ENCODE measurements at regions not wholly inside any gene's neighbourhood (a gene's known extent, or its start where the extent isn't known, plus 50 kb on each side); places are given as distances from the start of the nearest gene placed in this dataset.
"Not testable (repeated sequence)": the region's sequence is repeated elsewhere in the genome, so short reads cannot be mapped to it uniquely, and the experiment has no call there.

DNA sequence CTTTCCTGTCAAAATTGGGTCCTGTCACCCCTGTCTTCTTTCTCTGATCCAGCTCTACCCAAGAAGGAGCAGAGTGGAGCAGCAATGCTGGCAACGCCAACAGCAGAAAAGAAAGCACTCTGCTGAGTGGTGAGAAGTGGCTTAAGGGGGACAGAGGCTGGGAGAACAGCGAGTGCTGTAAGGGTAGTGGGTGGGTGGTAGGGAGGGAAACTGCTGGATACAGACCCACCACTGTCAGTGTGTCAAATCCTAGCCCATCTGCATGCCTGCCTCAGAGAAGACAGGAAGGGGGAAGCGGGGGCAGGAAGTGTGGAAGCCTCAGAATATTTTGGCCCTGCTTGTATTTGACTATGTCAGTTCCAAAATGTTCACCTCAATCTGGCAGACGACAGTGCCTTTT, 170.4 kb upstream of the MAST4 start:
- no peak for DNase-seq

DNA sequence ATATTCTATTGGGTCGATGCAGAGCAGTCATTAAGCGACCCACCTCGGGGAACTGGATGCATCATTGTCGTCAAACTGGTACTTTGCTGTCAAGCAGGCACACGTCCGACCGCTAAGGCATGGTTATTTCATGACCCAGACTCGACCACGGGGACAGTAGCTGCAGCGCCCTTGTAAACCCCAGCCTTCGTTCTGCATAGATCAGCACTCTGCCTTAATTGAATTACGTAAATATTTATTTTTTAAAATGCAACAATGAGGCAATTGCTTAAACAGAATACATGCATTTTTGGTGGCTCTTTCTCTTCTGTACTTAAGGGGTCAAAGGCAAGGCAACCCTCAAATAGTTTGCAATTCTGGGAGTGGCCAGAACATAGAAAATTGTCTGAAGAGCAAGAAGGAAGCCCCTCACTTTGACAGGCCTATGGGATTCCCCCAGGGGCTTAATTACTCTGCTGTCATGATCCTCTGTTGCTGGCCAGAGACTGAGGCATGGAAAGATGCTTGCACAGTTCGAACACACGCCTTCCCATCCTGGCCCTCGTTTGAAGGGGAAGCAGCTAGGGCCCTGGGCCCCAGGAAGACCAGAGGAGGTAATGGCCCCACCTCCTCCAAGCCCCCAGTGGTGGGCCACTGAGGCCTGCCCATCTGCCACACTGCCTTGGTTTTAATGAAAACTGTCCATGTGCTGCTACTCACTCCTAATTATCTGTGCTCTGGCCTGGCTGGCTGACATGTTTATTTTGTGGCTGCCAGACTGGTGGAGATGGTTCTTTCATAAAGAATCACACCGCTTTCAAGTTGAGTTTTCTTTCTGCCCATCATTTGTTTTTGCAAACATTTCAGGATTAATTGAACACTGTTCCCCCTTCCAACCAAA, 169.7 kb upstream of the MAST4 start:
- DNase-seq, result no peak

DNA sequence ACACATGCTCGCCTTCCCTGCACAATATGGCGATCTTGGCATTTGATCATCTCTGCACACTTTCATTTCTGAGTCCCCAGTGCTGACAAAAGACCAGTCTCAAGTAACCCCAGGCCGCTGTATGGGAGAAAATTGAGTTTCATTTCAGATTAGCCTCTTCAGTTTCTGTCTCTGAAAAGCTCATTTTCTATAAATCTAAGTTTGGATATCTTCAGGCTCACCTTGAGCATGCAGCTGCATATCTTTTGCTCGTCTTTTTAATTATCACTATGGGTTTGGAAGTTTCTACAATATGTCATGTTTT, 169.1 kb upstream of the MAST4 start:
- DNase-seq, result no peak

DNA sequence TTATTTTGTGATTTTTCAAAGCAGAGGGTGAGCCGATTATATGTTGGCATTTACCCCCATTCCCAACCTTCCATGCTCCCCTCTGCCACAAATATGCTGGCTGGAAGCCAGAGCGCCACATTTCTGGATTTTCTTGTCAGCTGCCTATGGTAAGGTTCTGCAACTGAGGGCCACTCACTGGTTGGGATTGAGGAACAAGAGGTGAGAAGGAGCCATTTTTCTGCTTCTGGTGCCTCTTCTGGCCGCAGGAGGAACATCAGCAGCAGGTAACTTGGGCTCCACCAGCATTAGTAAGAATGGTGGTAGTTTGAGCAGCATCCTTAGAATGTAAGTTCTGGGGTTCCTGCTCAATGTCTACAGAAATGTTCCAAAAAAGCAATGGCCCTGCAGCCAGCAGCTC, 159.5 kb upstream of the MAST4 start:
- no peak for DNase-seq

DNA sequence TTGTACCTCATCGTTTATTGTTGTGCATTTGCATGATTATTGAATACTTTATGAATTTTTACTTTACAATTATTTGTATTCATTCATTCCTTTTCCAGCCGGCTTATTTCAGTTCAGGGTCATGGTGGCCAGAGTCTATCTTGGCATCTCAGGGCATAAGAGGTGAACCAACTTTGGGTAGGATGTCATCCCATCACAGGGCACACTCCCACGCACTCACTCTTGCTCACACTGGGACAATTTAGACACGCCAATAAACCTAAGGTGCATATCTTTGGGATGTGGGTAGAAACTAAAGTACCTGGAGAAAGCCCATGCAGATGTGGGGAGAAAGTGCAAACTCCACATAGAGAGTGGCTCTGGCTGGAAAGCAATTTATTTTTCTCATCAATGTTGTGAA, 158.1 kb upstream of the MAST4 start:
- no peak for DNase-seq

DNA sequence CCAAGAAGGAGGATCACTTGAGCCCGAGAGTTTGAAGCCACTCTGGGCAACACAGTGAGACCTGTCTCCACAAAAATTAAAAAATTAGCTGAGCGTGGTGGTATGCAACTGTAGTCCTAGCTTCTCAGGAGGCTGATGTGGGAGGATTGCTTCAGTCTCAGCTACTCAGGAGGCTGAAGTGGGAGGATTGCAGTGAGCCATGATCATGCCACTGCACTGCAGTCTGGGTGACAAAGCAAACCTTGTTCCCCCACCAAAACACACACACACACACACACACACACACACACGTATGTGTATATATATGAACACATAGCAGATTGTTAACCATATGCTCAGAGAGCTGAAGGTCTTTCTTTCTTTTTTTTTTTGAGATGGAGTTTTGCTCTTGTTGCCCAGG, 157.5 kb upstream of the MAST4 start:
- no peak for DNase-seq

DNA sequence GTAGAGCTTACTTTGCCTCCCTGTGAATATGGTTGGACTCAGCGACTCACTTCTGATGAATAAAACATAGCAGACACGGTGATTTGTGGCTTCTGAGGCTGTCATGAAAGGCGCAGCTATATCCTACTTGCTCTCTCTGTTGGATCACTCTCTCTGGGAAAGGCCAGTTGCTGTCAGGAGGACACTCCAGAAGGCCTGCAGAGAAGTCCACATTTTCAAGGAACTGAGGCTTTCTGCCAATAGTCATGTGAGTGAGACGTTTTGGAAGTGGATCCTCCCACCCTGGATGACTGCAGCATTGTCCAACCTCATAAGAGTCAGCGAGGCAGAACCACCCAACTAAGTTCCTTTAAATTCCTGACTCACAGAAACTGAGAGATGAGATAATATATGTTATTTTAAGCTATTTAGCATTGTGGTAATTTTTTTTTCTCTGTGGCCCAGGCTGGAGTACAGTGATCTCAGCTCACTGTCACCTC, 156.0 kb upstream of the MAST4 start:
- DNase-seq, result no peak

DNA sequence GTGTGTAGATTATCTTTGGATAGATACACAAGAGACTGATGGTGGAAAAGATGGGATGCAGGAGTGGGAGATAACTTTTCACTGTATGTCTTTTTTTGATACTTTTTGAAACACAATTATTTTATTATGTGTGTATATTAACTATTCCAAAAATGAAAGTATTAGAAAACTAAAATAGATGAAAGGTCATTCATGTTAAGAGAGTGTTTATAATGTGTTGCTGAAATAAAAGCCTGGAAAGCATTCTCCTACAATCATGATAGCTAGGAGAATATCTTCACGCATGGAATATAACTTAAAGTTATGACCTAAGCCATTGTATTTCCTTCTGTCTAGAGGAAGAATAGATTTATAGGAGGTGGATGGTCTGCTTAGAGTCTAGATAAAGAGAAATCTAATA, 154.8 kb upstream of the MAST4 start:
- no peak for DNase-seq

DNA sequence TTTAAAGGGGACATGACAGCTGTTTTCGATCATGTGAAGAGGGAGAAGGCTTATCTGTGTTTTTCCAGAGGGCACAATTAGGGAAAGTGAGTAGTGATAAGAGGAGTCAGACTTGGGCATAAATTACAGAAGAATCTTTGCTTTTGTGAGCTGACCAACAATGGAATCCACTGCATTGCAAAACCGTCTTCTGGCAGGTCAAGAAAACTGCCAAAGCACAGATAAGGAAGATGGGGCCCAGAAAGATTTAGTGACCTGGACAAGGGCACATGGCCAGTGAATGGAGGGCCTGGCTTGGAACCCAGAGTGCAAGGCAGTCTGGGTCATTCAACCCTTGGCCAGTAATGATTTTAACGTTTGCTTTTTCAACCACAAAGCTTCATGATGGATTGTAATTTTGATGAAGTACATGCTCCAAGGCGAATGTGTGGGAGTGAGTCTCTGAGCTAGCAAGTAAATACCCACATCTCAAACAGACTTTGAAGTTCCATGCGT, 153.2 kb upstream of the MAST4 start:
- DNase-seq, result no peak

DNA sequence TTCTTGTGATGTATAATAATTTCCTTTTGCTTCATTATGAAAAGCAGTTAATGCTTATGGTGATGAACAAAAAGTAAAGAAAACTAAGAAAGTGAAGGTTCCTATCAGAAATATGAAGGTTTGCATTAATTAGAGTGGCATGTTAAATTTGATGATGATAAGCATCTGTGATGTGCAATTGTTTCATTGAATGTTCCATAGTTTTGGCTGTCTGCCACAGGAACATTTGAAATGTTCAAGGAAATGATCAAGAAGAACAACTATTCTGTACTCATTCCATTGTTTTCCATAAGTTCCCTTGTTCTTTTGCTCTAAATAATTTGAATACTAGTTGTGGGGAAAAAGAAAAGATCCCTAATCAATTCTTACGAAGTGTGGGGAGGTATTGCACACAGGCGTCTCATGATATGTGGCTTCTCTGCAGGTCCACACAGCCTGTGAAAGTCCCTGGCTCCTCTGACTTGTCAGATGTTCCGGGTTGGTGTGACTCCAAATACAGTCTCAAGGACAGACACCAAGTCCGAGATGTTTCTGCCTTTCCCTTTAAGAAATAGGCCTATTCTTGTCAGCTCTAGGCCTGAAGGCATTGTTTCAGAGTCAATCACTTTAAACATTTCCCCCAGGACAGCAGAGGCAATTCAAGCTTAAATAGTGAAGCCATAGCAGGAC, 152.6 kb upstream of the MAST4 start:
- DNase-seq, result no peak

DNA sequence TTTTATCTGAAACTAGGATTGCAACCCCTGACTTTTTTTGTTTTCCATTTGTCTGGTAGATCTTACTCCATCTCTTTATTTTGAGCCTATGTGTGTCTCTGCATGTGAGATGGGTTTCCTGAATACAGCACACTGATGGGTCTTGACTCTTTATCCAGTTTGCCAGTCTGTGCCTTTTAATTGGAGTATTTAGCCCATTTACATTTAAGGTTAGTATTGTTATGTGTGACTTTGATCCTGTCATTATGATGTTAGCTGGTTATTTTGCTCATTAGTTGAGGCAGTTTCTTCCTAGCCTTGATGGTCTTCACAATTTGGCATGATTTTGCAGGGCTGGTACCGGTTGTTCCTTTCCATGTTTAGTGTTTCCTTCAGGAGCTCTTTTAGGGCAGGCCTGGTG, 148.1 kb upstream of the MAST4 start:
- DNase-seq, result not testable (repeated sequence)

DNA sequence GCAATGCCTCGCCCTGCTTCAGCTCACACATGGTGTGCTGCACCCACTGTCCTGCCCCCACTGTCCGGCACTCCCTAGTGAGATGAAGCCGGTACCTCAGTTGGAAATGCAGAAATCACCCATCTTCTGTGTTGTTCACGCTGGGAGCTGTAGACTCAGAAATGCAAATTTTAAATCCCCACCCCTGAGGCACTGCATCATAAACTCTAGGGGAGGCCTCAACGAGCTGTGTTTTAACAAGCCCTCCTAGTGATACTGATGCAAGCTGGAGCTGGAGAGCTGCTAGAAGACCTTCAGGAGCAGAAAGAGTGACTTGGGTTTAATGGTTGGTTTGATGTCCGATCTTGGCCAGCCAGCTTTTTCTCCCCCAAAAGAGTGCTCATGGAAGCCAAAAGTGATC, 146.0 kb upstream of the MAST4 start:
- no peak for DNase-seq

DNA sequence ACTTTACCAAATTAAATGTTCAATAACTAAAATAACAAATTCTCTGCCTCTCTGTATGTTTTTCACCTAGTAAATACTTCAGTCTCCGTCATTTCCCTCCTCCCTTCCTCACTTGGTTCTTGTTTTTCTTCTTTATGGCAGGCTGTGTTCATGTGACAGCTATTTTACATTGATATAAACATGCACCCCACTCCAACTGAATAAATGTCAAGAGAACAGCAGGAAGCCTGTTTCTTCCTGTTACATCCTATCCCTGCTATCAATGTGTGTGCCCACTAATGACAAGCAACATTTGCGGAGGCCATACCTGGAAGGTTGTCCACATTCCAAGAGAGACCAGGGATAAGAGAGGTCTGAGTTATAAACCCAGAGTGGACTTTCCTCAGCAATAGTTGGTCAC, 145.2 kb upstream of the MAST4 start:
- DNase-seq, result no peak

DNA sequence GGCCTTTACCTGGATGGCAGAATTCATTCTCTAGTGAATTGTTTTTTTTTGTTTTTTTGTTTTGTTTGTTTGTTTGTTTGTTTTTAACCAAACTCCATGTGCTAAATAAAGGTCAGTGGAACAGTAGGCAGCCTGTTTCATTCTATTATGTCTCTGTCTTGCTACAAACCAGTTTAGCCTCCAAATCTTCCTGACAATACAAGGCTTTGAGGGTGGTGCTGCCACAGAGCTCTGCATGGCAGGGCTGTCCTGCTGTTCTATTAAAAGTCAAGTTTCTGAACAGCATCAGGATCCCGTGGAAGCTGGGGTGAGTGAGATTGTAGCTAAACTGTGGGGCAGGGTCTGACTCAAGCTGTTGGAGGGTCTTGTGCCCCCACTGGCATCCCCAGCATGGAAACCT, 144.1 kb upstream of the MAST4 start:
- DNase-seq, result no peak

DNA sequence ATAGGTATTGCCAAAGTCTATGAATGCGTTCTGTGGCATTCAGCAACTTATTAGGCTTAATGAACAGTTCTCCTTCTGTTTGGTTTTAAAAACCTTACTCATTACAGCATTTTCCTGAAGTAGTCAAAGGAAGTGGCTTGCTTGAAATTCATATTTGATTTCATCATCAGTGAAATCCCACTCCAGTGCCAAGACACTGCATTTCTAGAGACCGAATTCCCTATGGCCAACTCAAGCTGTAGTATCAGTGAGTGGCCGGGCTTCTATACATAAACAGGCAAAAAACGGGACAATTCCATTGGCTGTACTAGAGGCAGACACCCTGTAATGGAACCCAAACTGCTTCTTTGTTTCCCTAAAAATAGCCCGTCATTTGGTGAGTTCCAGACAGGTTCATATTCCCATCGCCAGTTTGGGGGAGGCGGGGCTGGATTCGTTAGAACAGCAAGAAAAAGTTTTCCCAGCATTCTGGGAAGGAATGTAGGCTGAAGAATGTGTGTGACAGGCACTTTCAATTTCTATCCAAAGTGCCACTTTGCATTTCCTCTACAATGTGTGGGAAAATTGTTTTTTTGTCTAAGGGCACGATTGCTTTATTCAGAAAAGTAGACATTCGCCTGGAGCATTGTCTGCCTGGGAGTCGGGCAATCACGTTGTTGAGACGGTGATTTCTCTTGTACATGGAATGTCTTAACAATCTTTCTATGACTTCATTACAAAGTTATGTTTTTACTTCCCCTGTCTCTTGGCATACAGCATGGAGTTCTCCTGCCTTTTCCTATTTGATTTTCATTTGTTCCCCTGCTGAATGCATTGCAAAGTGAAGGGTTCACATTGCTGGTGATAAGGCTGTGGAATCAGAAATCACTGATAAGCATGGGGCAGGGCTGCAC, 141.8 kb upstream of the MAST4 start:
- no peak for DNase-seq

DNA sequence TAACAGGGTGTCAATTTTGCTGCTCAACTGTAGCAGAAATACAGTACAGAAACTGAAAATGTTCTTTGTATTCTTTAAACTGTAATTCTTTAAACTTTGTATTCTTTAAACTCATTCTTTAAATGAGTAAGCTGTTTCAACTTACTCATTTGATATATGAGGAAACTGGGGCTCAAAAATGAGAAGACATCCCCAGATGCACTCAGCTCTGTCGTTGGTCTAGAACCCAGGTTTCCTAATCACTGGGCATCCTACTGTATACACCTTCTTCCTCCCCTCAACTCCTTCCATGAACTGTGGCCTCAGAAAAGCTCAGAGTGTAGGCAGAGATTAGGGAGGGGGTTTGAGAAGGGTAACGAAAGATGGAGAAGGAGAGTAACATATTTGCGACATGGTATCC, 136.5 kb upstream of the MAST4 start:
- no peak for DNase-seq

DNA sequence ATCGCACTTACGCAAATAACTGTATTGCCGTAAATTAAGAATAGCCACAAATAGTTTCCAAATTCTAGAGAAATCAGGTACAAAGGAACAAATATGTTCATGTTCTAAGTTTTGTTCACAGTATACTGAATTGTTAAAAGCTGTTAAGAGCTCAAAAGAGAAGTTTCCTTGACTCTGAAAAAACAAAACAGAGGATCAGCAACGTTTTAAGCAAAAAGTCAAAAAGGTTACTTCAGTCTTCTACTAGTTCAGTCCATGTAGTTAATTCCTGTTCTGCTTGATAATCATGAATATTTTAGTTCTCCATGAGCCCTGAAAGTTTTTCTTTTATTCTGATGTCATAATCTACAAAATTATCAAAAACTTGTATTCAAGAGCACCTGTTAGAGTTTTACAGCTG, 128.6 kb upstream of the MAST4 start:
- DNase-seq, result no peak

DNA sequence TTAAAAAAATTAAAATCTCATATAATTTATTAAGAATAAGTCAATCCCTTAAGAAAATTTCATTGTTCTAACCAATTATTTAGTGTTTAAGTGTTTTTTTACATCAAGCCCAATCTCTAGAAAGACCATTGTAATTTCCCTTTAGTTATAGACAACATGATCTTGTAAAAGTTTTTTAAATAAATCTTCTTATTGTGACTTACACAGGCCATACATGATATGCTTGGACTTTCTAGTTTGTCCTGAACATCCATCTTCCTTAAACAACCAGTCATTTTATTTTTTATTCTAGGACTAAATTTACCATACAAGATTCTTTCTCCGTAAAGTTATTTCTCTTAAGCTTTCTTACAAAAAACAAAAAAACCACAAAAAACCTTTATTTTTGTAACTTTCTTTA, 126.5 kb upstream of the MAST4 start:
- DNase-seq, result no peak

DNA sequence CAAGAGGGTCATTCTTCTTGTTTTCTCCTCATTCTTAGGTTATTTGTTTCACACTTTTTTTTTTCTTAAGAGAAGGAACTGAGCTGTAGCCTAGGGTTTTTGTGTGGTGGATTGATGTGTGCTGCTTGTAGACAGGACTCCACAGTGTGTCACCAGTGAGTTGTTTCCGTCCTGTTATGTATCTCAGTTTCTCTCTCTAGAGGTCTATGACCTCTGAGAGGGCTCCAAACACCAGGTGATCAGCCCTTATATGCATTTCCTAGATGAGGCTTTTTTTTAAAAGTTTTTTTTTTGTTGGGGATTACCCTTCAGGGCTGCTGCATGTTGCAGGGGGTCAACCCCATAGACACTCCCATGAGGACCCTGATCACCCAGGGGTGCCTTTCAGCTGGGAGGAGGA, 124.2 kb upstream of the MAST4 start:
- no peak for DNase-seq

DNA sequence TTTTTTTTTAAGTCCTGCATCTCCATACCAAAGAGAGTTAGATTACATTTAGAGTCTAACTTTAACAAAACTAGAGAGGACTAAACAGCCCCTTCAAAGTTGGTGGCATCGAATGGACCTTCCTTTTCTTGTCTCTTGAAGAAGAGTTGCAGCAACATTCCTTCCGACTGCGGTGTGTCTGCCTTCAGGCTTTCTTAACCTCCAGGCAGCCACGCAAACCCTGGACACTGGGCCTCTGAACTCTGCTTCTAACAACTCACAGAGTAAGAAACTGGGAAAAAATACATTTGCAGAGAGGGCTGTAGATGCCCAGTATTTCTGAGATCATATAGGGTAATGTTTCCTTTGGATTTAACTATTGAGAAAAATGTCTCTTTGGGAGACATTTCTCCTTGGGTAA, 120.5 kb upstream of the MAST4 start:
- no peak for DNase-seq

DNA sequence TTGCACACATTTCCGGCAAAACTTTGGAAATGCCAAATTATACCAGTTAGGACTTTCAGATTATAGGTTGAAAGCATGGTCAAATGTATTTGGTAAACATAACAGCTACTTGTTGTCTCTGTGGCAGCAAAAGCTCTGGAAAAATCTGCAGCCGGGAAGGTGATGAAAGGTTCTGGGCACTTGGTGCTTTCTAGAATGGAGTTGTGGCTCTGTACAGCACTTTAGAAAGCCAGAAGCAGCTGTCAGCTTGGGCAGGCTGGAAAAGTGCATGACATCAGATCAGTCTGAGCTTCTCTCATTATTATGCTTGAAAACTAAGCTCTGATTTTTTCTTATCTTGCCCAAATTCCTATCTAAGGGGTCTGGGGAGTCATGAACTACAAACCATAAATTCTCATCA, 118.6 kb upstream of the MAST4 start:
- DNase-seq, result no peak

DNA sequence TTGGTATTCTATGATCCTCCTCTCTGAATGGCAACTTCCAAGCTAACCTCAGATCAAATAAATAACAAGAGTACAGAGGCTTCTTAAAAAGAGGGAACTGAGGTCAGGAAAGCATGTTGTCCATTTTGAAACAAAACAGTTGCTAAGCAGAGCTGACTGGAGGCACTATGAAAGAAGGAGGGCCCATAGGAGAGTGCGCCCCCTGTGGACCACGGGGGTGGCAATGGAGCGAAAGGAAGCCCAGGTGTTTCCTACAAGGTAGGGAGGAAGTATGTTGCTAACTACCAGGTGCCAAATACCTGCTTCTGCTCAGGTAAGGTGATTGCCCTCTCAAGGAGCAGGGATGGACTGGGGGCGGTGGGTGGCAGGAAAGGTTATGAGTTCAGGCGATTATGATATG, 101.8 kb upstream of the MAST4 start:
- no peak for DNase-seq

DNA sequence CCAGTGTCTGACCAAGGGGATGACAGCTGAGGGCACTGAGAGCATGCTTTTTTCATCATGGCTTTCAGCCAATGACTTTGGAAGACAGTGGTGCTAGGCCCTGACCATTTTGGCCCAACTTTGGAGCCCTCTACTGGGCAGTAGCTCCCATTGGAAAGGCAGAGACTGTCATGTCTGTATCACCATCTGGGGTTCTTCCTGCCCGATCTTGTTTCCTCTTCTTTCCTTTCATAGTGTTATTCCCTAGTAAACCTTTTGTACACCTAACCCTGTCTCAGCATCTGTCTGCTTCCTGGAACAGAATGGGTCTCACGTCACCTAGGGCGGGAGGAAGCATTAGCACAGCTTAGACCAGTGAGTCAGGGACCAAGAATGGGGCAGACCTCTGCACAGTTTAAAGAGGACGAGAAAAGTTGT, 97.4 kb upstream of the MAST4 start:
- peak in 1 of 2 experiments; percentile 11 for DNase-seq

All from NCI-H2081 (cell line).